Activated CD8-positive, alpha-beta T cell treated with anti-CD3 and anti-CD28 coated beads, Interleukin-2, amount 10 ng/mL, durations not matched to agents 7 days and 5 days (primary cell): ENCODE measurements at regions not wholly inside any gene's neighbourhood (a gene's known extent, or its start where the extent isn't known, plus 50 kb on each side); places are given as distances from the start of the nearest gene placed in this dataset.
"Not testable (repeated sequence)": the region's sequence is repeated elsewhere in the genome, so short reads cannot be mapped to it uniquely, and the experiment has no call there.

Source experiments
- ATAC-seq: fragments of 150-1000 bp; cut with Tn5 transposase; one replicate; pipeline ENCODE4 v1.10.0; 2021; ENCODE audit warnings: moderate library complexity
- CTCF ChIA-PET: fragments of 350-600 bp; sonication (Branson Sonifier 250); formaldehyde crosslinking; loops from one replicate; lab custom pipeline; 2021; ENCODE audit warnings: antibody characterized with exemption; lab: Charles Lee
- POLR2A ChIA-PET: fragments of 350-600 bp; sonication (Branson Sonifier 250); formaldehyde crosslinking; loops from one replicate; lab custom pipeline; 2021; ENCODE audit warnings: antibody characterized with exemption; lab: Charles Lee
- DNase-seq: peaks from one replicate; pipeline ENCODE4 v3.0.0-alpha.2; 2020
- H3K27ac Mint-ChIP-seq: one replicate; pipeline ENCODE4 v1.8.0; 2021; ENCODE audit warnings: mild to moderate bottlenecking, mixed read lengths
- H3K27me3 Mint-ChIP-seq: one replicate; pipeline ENCODE4 v1.8.0; 2021; ENCODE audit warnings: low read depth, mixed read lengths
- H3K36me3 Mint-ChIP-seq: one replicate; pipeline ENCODE4 v1.8.0; 2021; ENCODE audit warnings: low read depth, mixed read lengths
- H3K4me1 Mint-ChIP-seq: one replicate; pipeline ENCODE4 v1.8.0; 2021; ENCODE audit warnings: low read depth, mixed read lengths
- H3K4me3 Mint-ChIP-seq: one replicate; pipeline ENCODE4 v1.8.0; 2021; ENCODE audit warnings: mild to moderate bottlenecking, mixed read lengths
- H3K9me3 Mint-ChIP-seq: one replicate; pipeline ENCODE4 v1.8.0; 2022; ENCODE audit warnings: mixed read lengths; ENCODE audit not compliant: insufficient read depth

DNA sequence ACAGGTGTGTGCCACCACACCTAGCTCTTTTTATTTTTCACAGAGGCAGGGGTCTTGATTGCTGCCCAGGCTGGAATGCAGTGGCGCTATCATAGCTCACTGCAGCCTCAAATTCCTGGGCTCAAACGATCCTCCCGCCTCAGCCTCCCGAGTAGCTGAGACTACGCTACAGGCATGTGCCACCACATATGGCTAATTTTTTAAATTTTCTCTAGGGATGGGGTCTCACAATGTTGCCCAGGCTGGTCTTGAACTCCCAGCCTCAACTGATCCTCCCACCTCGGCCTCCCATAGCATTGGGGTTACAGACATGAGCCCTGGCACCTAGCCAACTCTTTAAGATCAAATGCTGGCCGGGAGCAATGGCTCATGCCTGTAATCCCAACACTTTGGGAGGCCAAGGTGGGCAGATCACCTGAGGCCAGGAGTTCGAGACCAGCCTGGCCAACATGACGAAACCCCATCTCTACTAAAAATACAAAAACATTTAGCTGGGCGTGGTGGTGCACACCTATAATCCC is 50.6 kb upstream of the MYL10 start:
- H3K36me3 Mint-ChIP-seq, CTCF ChIA-PET, H3K4me3 Mint-ChIP-seq, H3K27ac Mint-ChIP-seq, DNase-seq, H3K9me3 Mint-ChIP-seq, H3K27me3 Mint-ChIP-seq, H3K4me1 Mint-ChIP-seq, ATAC-seq: not testable (repeated sequence)
- POLR2A ChIA-PET = interaction anchor here (0.5 kb wide), 1 partner anchor 718 kb away, joined by 3 read pairs; no protein-coding TSS in a partner anchor

DNA sequence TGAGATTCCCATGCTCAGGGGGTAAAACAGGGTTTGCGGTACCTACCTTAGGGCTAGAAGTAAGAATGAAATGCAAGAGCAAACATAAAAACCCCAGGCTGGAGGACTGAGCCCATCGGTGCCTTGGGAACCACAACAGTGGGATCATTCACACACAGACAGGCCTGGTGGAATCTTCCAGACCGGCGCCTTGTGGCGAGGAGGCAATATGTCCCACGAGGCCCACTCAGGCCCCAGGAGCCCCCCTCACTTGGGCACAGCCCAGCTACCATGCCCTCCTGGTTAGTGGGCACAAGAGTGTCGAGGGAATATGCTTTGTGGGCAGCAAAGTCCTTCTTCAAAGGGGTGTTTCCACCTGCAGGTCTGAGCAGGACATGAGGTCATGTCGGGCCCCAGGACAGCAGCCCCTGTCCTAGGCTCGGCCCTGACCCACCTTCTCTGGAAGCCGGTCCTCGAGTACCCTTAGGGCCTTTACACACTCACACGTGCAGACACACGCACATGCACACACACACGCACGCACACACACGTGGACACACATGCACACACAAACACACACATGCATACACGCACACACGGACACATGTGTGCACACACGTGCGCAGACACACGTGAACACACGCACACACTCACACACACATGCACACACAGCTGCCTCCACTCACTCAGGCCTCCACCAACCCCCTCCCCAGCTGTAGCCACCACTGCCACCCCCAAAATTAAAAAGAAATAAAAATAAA is 51.5 kb upstream of the MYL10 start:
- no peak for DNase-seq
- Mint-ChIP-seq H3K27me3 (no peaks in the 10 kb centered on the region), H3K4me3 (no peak overlapping the region), H3K9me3 (no peaks in the 10 kb centered on the region), H3K27ac (no peak overlapping the region), H3K36me3 (no peaks in the 10 kb centered on the region), H3K4me1 (no peaks in the 10 kb centered on the region)
- POLR2A ChIA-PET = interaction anchor here (0.7 kb wide), 1 partner anchor 94 kb away, joined by 3 read pairs; no protein-coding TSS in a partner anchor
- no peak for ATAC-seq
- CTCF ChIA-PET = no interaction called here

DNA sequence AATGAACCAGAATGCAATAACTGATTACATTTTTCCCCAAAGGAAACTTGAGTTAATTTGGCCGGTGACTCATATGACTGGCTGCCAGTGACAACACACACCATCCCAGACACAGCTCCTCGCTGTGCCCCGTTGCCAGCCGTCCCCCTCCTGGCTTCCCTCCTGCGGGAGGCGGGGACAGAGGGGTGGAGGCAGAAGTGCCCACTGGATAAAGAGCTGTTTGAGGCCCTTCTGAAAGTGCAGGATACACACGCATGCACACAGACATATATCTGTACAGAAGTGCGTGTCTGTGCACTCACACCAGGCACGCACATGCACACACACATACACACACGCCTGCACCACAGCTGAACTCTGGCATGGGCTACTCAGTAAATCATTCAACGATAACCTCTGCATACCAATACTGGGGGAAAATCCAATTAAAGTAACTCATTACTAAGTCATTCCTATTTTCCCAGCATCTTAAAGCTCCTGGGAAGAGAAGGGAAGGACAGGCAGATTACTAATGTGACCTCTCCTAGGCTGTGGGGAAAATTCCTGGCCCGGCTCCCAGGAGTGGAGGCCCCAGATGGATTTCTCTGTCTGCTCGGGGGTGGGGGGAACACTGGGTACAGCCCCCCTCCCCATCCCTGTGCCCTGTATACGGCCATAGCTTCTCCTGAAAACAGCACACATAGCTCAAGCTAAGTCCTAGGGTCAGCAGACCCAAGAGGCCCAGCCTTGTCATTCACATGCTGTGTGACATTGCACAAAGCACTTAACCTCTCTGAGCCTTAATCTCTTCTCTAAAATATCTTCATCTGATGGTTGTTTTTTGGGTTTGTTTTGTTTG is 52.3 kb upstream of the MYL10 start:
- Mint-ChIP-seq H3K4me1 (no peaks in the 10 kb centered on the region), H3K27me3 (no peaks in the 10 kb centered on the region), H3K36me3 (no peaks in the 10 kb centered on the region), H3K9me3 (no peaks in the 10 kb centered on the region), H3K4me3 (no peak overlapping the region), H3K27ac (peak overlapping the region; percentile 4)
- ChIA-PET POLR2A (interaction anchor here (0.7 kb wide), 1 partner anchor 93 kb away, joined by 3 read pairs; no protein-coding TSS in a partner anchor), CTCF (no interaction called here)
- ATAC-seq (no peak), DNase-seq (no peak)

DNA sequence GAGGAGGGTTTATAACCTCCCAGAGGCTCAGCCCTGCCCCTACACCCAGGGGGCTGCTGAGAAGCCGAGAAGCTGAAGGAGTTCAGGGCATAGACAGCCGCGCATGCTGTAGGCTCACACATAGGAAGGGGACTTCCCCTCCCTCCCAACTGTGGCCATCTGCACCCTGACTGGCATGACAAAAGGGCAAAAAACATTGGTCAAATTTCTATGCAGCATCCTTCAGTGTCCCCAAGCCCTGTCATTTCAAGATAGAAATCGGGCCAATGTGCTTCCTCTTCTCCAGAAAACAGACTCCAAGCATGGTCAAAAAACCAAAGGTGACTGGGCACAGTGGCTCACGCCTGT is 55.9 kb upstream of the MYL10 start:
- H3K9me3 Mint-ChIP-seq = no peaks in the 10 kb centered on the region
- H3K4me1 Mint-ChIP-seq = no peaks in the 10 kb centered on the region
- DNase-seq (no peak), ATAC-seq (no peak)
- ChIA-PET CTCF (no interaction called here), POLR2A (no interaction called here)
- no peak overlapping the region for H3K4me3 Mint-ChIP-seq
- H3K36me3 Mint-ChIP-seq = no peaks in the 10 kb centered on the region
- no peak overlapping the region for H3K27ac Mint-ChIP-seq
- no peaks in the 10 kb centered on the region for H3K27me3 Mint-ChIP-seq

DNA sequence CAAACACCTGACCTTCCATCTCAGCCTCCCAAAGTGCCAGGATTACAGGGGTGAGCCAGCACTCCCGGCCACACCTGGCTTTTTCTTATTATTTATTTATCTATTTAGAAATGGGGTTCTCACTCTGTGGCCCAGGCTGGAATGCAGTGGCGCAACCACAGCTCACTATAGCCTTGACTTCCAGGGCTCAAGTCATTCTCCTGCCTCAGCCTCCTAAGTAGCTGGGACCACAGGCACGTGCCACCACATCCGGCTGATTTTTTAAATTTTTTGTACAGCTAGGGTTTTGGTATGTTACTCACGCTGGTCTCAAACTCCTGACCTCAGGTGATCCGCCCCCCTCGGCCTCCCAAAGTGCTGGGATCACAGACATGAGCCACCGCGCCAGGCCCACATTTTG is 56.9 kb upstream of the MYL10 start:
- Mint-ChIP-seq H3K27ac (no peak overlapping the region), H3K4me1 (no peaks in the 10 kb centered on the region), H3K4me3 (no peak overlapping the region), H3K9me3 (no peaks in the 10 kb centered on the region), H3K36me3 (no peaks in the 10 kb centered on the region), H3K27me3 (no peaks in the 10 kb centered on the region)
- DNase-seq = no peak
- ChIA-PET CTCF (interaction anchor here (0.7 kb wide), 1 partner anchor 171 kb away, joined by 3 read pairs; no protein-coding TSS in a partner anchor), POLR2A (no interaction called here)
- ATAC-seq = no peak

DNA sequence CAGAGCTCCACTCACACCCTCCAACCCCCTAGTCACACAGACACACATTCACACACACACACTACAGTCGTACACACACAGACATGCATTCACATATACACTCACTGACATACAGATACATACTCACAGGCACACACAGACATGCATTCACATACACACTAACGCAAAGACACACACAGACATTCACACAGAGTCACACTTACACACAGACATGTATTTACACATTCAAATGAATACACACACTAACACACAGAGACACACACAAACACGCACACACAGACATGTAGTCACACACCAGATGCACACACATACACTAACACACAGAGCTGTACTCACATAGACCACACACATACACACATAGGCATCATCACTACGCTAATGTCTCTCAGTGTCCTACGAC is 58.0 kb upstream of the MYL10 start:
- no peaks in the 10 kb centered on the region for H3K9me3 Mint-ChIP-seq
- H3K36me3 Mint-ChIP-seq = no peaks in the 10 kb centered on the region
- ChIA-PET POLR2A (interaction anchor here (0.7 kb wide), 1 partner anchor 432 kb away, joined by 3 read pairs; no protein-coding TSS in a partner anchor), CTCF (no interaction called here)
- ATAC-seq = no peak
- DNase-seq = no peak
- H3K4me3 Mint-ChIP-seq = no peak overlapping the region
- no peaks in the 10 kb centered on the region for H3K27me3 Mint-ChIP-seq
- H3K27ac Mint-ChIP-seq = no peak overlapping the region
- peaks cover 3% of the 10 kb centered on the region for H3K4me1 Mint-ChIP-seq

DNA sequence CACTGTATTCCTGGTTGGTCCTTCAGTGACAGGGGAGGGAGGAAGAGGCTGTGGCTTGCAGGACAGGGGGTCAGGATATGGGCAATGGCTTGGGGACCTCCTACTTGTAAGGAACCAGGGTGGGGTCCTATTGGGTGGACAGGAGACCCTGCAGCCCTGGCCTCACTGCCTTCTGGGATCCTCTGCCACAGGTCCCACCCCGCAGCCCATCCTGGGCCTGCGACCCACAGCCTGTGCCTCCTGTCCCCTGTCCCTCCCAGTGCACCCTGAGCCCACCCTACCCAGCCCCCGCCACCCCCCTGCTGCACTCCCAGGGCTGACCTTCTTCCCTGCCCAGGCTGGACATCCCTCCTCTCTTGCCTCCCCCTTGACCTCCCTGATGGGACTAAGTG is 58.7 kb upstream of the MYL10 start:
- POLR2A ChIA-PET = no interaction called here
- no peak overlapping the region for H3K4me3 Mint-ChIP-seq
- CTCF ChIA-PET = interaction anchor here (1.7 kb wide), 1 partner anchor 123 kb away, joined by 7 read pairs; no protein-coding TSS in a partner anchor

DNA sequence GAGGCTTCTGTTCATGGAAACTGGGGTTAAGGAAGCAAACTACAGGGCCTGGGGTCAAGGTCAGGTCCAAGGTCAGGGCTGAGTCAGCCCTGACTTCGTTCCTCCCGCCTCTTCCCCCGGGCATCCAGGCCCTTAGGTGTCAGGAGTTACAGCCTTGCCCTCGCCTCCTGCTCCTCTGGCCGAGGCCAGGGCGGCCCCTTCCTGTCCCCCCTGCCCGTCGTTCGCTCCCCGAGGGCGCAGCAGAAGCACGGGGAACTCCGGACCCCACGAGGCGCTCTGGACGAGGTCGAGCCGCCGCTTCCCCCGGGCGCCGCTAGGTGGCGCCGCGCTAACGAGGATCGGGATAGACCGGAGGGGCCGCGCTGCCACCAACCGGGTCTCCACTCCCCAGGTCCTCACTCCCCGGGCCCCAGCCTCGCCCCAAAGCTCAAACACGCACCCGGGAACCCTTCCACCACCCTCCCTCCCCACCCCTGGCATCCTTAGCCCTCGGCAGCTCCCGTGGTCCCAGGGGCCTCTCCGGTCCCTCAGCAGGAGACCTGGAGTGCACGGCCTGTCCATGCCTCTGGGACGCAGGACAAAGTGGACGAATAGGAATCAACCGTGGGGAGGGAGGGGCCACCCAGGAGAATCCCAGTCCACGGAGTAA is 59.2 kb upstream of the MYL10 start:
- CTCF ChIA-PET = interaction anchor here (1.0 to 2.5 kb wide), 10 partner anchors 15 to 136 kb away, joined by 3 to 18 read pairs (median 4); no protein-coding TSS in a partner anchor
- no peaks in the 10 kb centered on the region for H3K36me3 Mint-ChIP-seq
- H3K9me3 Mint-ChIP-seq = no peaks in the 10 kb centered on the region
- H3K27me3 Mint-ChIP-seq = no peaks in the 10 kb centered on the region
- H3K27ac Mint-ChIP-seq = no peak overlapping the region
- ATAC-seq (peak; percentile 95), DNase-seq (peak; percentile 85)
- POLR2A ChIA-PET = no interaction called here
- no peak overlapping the region for H3K4me3 Mint-ChIP-seq
- peaks cover 4% of the 10 kb centered on the region for H3K4me1 Mint-ChIP-seq

More for the DNA sequence above, 58.7 kb upstream of the MYL10 start:
- Mint-ChIP-seq H3K4me1 (peaks cover 4% of the 10 kb centered on the region), H3K27me3 (no peaks in the 10 kb centered on the region), H3K9me3 (no peaks in the 10 kb centered on the region), H3K36me3 (no peaks in the 10 kb centered on the region), H3K27ac (no peak overlapping the region)
- DNase-seq = no peak
- ATAC-seq = no peak

DNA sequence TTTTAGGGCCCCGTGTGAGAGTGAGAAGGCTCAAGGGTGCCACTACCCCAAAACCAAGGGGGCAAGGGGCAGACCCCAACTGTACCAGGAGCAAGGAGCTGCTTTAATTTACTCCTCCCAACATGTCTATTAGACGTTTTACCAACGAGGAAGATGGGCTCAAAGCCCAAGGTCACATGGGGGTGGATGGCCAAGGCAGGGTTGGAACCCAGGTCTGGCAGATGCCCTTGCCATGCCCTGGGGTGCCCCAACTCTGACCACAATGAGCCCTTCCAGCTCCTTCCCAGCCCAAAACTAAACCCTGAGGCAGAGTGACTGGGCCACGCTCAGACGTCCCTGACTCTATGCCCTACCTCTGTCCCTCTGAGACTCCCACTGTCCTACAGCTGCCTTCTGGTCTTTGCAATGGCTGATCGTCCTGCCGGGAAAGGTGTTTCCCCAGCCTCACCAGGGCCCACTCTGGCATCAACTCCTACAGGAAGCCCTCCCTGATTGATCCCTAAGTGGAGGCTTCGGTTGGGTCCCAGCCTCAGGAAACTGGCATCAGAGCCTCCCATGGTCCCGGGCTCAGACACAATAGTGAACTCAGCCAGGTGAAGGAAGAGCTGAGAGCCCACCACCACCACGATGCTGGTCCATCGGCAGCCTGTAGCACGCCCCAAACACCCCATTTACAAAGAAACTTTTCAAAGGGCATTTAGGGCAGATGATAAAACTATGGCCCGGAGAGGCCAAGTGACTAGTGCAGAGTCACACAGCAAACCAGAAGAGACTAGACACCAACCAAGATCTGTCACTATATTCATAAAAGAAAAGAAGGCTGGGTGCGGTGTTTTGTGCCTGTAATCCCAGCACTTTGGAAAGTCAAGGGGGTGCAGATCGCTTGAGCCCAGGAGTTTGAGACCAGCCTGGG is 60.2 kb upstream of the MYL10 start:
- Mint-ChIP-seq H3K9me3 (no peaks in the 10 kb centered on the region), H3K27ac (no peak overlapping the region), H3K36me3 (no peaks in the 10 kb centered on the region), H3K27me3 (no peaks in the 10 kb centered on the region), H3K4me1 (peaks cover 4% of the 10 kb centered on the region), H3K4me3 (no peak overlapping the region)
- DNase-seq (no peak), ATAC-seq (no peak)
- ChIA-PET CTCF (interaction anchor here (1.0 to 2.5 kb wide), 11 partner anchors 14 to 135 kb away, joined by 3 to 18 read pairs (median 3); no protein-coding TSS in a partner anchor), POLR2A (interaction anchor here (0.6 kb wide), 1 partner anchor 125 kb away, joined by 3 read pairs; no protein-coding TSS in a partner anchor)

DNA sequence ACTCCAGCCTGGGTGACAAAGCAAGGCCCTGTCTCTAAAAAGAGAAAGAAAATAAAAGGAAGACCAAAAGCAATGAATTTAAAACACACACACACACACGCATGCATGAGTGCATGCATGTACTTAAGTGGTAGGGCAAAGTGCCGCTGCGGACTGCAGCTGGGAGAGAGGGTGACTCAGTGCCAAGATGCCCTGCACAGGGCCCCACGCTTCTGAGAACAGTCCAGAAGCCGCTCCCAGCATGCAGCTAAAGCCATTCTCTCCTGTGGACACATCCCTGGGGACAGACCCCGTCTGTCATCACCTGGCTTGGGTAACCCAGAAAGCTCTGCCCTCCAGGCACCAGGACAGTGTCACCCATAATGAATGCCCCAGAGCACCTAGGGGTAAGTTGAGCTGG is 61.0 kb upstream of the MYL10 start:
- peaks cover 4% of the 10 kb centered on the region for H3K4me1 Mint-ChIP-seq
- H3K4me3 Mint-ChIP-seq = no peak overlapping the region
- ChIA-PET CTCF (interaction anchor here (0.8 to 2.5 kb wide), 7 partner anchors 45 to 128 kb away, joined by 3 to 18 read pairs (median 4); no protein-coding TSS in a partner anchor), POLR2A (no interaction called here)
- H3K27me3 Mint-ChIP-seq = no peaks in the 10 kb centered on the region
- H3K9me3 Mint-ChIP-seq = no peaks in the 10 kb centered on the region
- DNase-seq (no peak), ATAC-seq (no peak)
- no peak overlapping the region for H3K27ac Mint-ChIP-seq
- no peaks in the 10 kb centered on the region for H3K36me3 Mint-ChIP-seq
